Keratinocyte (primary cell): ENCODE measurements at regions not wholly inside any gene's neighbourhood (a gene's known extent, or its start where the extent isn't known, plus 50 kb on each side); places are given as distances from the start of the nearest gene placed in this dataset.

Experiments used
- DNase-seq: peaks from one replicate; pipeline ENCODE4 v3.0.0-alpha.2; 2011; ENCODE audit warnings: low read depth, missing footprints, low spot score
- FAIRE-seq: peaks from 2 replicates; lab custom pipeline; 2011; peaks lifted over from hg19 to GRCh38; lab: Jason Lieb, UNC
- H2AFZ ChIP-seq: 2 replicates; pipeline ENCODE4 v1.6.0; 2012; ENCODE audit warnings: low read length, control low read depth, inconsistent platforms; ENCODE audit not compliant: control insufficient read depth
- H3K27ac ChIP-seq: 2 replicates; pipeline ENCODE4 v1.5.1; 2011; ENCODE audit warnings: low read length; ENCODE audit not compliant: control insufficient read depth, insufficient read depth
- H3K27me3 ChIP-seq: 3 replicates; pipeline ENCODE4 v1.6.0; 2011; ENCODE audit warnings: low read length; ENCODE audit not compliant: control insufficient read depth, insufficient read depth; ENCODE audit errors: extremely low read depth
- H3K36me3 ChIP-seq, 2 experiments: 2 replicates in 1 of 2; 3 replicates in 1 of 2; pipeline ENCODE4 v1.5.1; 2011; ENCODE audit warnings: low read length in 2 of 2, mild to moderate bottlenecking in 1 of 2; ENCODE audit not compliant: control insufficient read depth in 2 of 2, insufficient read depth in 2 of 2; ENCODE audit errors: extremely low read depth in 1 of 2
- H3K4me1 ChIP-seq: 3 replicates; pipeline ENCODE4 v1.5.1; 2011; ENCODE audit warnings: low read length; ENCODE audit not compliant: control insufficient read depth, insufficient read depth; ENCODE audit errors: extremely low read depth
- H3K4me2 ChIP-seq: 3 replicates; pipeline ENCODE4 v1.6.0; 2011; ENCODE audit warnings: low read depth, low read length; ENCODE audit not compliant: control insufficient read depth, insufficient read depth; ENCODE audit errors: extremely low read depth
- H3K4me3 ChIP-seq, 3 experiments: fragments of 200-600 bp in 1 of 3; sonication (generic) in 1 of 3; 2 replicates in 2 of 3; 3 replicates in 1 of 3; pipeline ENCODE4 v1.5.1; 2011 to 2016; ENCODE audit warnings: low read length in 3 of 3, mild to moderate bottlenecking in 3 of 3, control low read depth in 2 of 3, inconsistent platforms in 1 of 3, low read depth in 1 of 3, mixed read lengths in 1 of 3, mixed run types in 1 of 3, moderate library complexity in 1 of 3; ENCODE audit not compliant: control insufficient read depth in 2 of 3, insufficient read depth in 2 of 3; ENCODE audit errors: extremely low read depth in 1 of 3
- H3K79me2 ChIP-seq: 2 replicates; pipeline ENCODE4 v1.6.0; 2012; ENCODE audit warnings: low read length; ENCODE audit not compliant: control insufficient read depth, insufficient read depth
- H3K9ac ChIP-seq: 3 replicates; pipeline ENCODE4 v1.6.0; 2011; ENCODE audit warnings: low read length; ENCODE audit not compliant: control insufficient read depth, insufficient read depth; ENCODE audit errors: extremely low read depth
- H3K9me1 ChIP-seq: 3 replicates; pipeline ENCODE4 v1.6.0; 2011; ENCODE audit warnings: low read length; ENCODE audit not compliant: control insufficient read depth, insufficient read depth; ENCODE audit errors: extremely low read depth
- H3K9me3 ChIP-seq: 2 replicates; pipeline ENCODE4 v1.5.1; 2012; ENCODE audit warnings: low read depth, low read length; ENCODE audit not compliant: control insufficient read depth
- H4K20me1 ChIP-seq: 3 replicates; pipeline ENCODE4 v1.6.0; 2011; ENCODE audit warnings: low read length; ENCODE audit not compliant: control insufficient read depth, insufficient read depth; ENCODE audit errors: extremely low read depth
- CTCF ChIP-seq, 3 experiments: IDR thresholded peaks in 1 of 3; conservative IDR thresholded peaks in 1 of 3; optimal IDR thresholded peaks in 1 of 3; 2 replicates in 2 of 3; 3 replicates in 1 of 3; pipeline versions ENCODE3 to v1.5.1; 2011; ENCODE audit warnings: low read length in 3 of 3, mild to moderate bottlenecking in 3 of 3, moderate library complexity in 2 of 3, control low read depth in 1 of 3, inconsistent platforms in 1 of 3; ENCODE audit not compliant: insufficient read depth in 2 of 3; ENCODE audit errors: extremely low read depth in 1 of 3
- EZH2 ChIP-seq: IDR thresholded peaks from one replicate; pipeline ENCODE4 v1.6.1; 2012; ENCODE audit warnings: inconsistent platforms, mild to moderate bottlenecking, low read length, moderate library complexity
- dilution Hi-C: fragments of 300-500 bp; cut with MboI; formaldehyde crosslinking; loops from one replicate; pipeline ENCODE4 v1.7.0; 2020; ENCODE audit warnings: low sequenced_read_pairs; ENCODE audit not compliant: extremely low pct_ligation_motif_present

GRCh38 chr4:178165951-178166308, 723.7 kb upstream of the AGA start:
- peaks cover 3% of the 10 kb centered on the region for H3K9me3 ChIP-seq
- DNase-seq (no peak), FAIRE-seq (no peak)
- peak overlapping the region; percentile 67 for H3K4me2 ChIP-seq
- peak overlapping the region; percentile 17 for H2AFZ ChIP-seq
- no peak overlapping the region for H3K9ac ChIP-seq
- no peaks in the 10 kb centered on the region for H4K20me1 ChIP-seq
- peak overlapping the region in 1 of 3 experiments; percentile 18 for H3K4me3 ChIP-seq
- H3K9me1 ChIP-seq: no peaks in the 10 kb centered on the region
- TF ChIP-seq CTCF (optimal IDR thresholded peaks at IDR 0.05 in 1 of 3, IDR thresholded peaks at IDR 0.05 in 1 of 3, conservative IDR thresholded peaks at IDR 0.05 in 1 of 3; ENCODE audit: extremely low read depth in 1 of 3, insufficient read depth in 2 of 3, low read length in 3 of 3) (no peak), EZH2 (no peak)
- peaks cover 14% of the 10 kb centered on the region for H3K4me1 ChIP-seq
- no peak overlapping the region for H3K27ac ChIP-seq
- H3K27me3 ChIP-seq: no peaks in the 10 kb centered on the region
- H3K79me2 ChIP-seq: no peaks in the 10 kb centered on the region
- dilution Hi-C loops: no loop called here
- no peaks in the 10 kb centered on the region for H3K36me3 ChIP-seq

GRCh38 chr4:178173771-178174170, 731.5 kb upstream of the AGA start:
- dilution Hi-C loops: no loop called here
- H3K27ac ChIP-seq: no peak overlapping the region
- H4K20me1 ChIP-seq: no peaks in the 10 kb centered on the region
- H3K9ac ChIP-seq: no peak overlapping the region
- H3K79me2 ChIP-seq: no peaks in the 10 kb centered on the region
- FAIRE-seq (no peak), DNase-seq (no peak)
- TF ChIP-seq EZH2: no peak
- no peak overlapping the region for H3K4me2 ChIP-seq
- H3K4me1 ChIP-seq: no peaks in the 10 kb centered on the region
- H3K9me3 ChIP-seq: no peaks in the 10 kb centered on the region
- H3K4me3 ChIP-seq: no peak overlapping the region
- H3K9me1 ChIP-seq: no peaks in the 10 kb centered on the region
- H3K27me3 ChIP-seq: no peaks in the 10 kb centered on the region
- no peak overlapping the region for H2AFZ ChIP-seq
- no peaks in the 10 kb centered on the region for H3K36me3 ChIP-seq

- Histone ChIP-seq H3K27me3 (no peaks in the 10 kb centered on the region), H3K36me3 (no peaks in the 10 kb centered on the region), H4K20me1 (no peaks in the 10 kb centered on the region), H2AFZ (no peak overlapping the region), H3K4me2 (no peak overlapping the region), H3K4me3 (no peak overlapping the region), H3K9ac (no peak overlapping the region), H3K27ac (no peak overlapping the region), H3K9me3 (no peaks in the 10 kb centered on the region), H3K79me2 (no peaks in the 10 kb centered on the region), H3K9me1 (no peaks in the 10 kb centered on the region), H3K4me1 (no peaks in the 10 kb centered on the region)
- dilution Hi-C loops: no loop called here
- no peak for FAIRE-seq
- DNase-seq: no peak
- TF ChIP-seq EZH2 (no peak), CTCF (optimal IDR thresholded peaks at IDR 0.05 in 1 of 3, IDR thresholded peaks at IDR 0.05 in 1 of 3, conservative IDR thresholded peaks at IDR 0.05 in 1 of 3; ENCODE audit: extremely low read depth in 1 of 3, insufficient read depth in 2 of 3, low read length in 3 of 3) (no peak)
Measured at GRCh38 chr4:178174756-178175155, 732.5 kb upstream of the AGA start.
